GM12878 (cell line): ENCODE measurements at regions not wholly inside any gene's neighbourhood (a gene's known extent, or its start where the extent isn't known, plus 50 kb on each side); places are given as distances from the start of the nearest gene placed in this dataset.
"Not testable (repeated sequence)": the region's sequence is repeated elsewhere in the genome, so short reads cannot be mapped to it uniquely, and the experiment has no call there.

Source experiments
- CTCF ChIP-seq, 3 experiments: IDR thresholded peaks in 2 of 3; conservative IDR thresholded peaks in 1 of 3; 2 replicates each; pipeline ENCODE4 v1.5.1; 2011; ENCODE audit warnings: low read depth in 3 of 3, low read length in 3 of 3, mild to moderate bottlenecking in 3 of 3, control low read depth in 2 of 3, moderate library complexity in 2 of 3, inconsistent platforms in 1 of 3, mixed read lengths in 1 of 3; ENCODE audit not compliant: control insufficient read depth in 2 of 3, insufficient read depth in 1 of 3; ENCODE audit errors: extremely low read depth in 1 of 3
- EGR1 ChIP-seq, 2 experiments: IDR thresholded peaks; 1 replicate in 1 of 2; 2 replicates in 1 of 2; pipeline ENCODE4 v1.6.1; 2011 to 2012; ENCODE audit warnings: low read depth in 2 of 2, low read length in 2 of 2, borderline replicate concordance in 1 of 2, mild to moderate bottlenecking in 1 of 2, moderate library complexity in 1 of 2
- EZH2 ChIP-seq: IDR thresholded peaks from 2 replicates; pipeline ENCODE4 v1.6.1; 2012; ENCODE audit warnings: low read depth, mild to moderate bottlenecking, control low read depth, inconsistent platforms, low read length, borderline replicate concordance; ENCODE audit not compliant: control insufficient read depth
- FOXM1 ChIP-seq: IDR thresholded peaks from 2 replicates; pipeline ENCODE4 v1.6.1; 2012; ENCODE audit warnings: low read depth, mild to moderate bottlenecking, inconsistent platforms, low read length, moderate library complexity
- IKZF1 ChIP-seq: fragments of 450-650 bp; conservative IDR thresholded peaks from 2 replicates; pipeline ENCODE4 v1.6.1; 2017; ENCODE audit warnings: antibody characterized with exemption, mild to moderate bottlenecking
- MYC ChIP-seq: IDR thresholded peaks from 2 replicates; pipeline ENCODE4 v1.6.1; 2011; ENCODE audit warnings: mild to moderate bottlenecking, low read length, moderate library complexity, inconsistent platforms; ENCODE audit not compliant: insufficient read depth, insufficient replicate concordance, insufficient read length, severe bottlenecking
- POLR2A ChIP-seq: IDR thresholded peaks from 2 replicates; pipeline ENCODE4 v1.6.1; 2011; ENCODE audit warnings: low read depth, mild to moderate bottlenecking, low read length
- ZNF274 ChIP-seq: IDR thresholded peaks from one replicate; pipeline ENCODE4 v1.8.0; 2011; ENCODE audit not compliant: insufficient read length, insufficient read depth

- TF ChIP-seq EZH2; POLR2A; FOXM1; EGR1 (IDR thresholded peaks at IDR 0.05; ENCODE audit: borderline replicate concordance in 1 of 2, low read depth in 2 of 2, low read length in 2 of 2); ZNF274; MYC; IKZF1; CTCF (IDR thresholded peaks at IDR 0.05 in 2 of 3, conservative IDR thresholded peaks at IDR 0.05 in 1 of 3; ENCODE audit: control insufficient read depth in 2 of 3, extremely low read depth in 1 of 3, insufficient read depth in 1 of 3, low read depth in 3 of 3, low read length in 3 of 3): not testable (repeated sequence)
Measured at GRCh38 chr2:87429206-87429930, 318.5 kb upstream of the PLGLB2 start.
